ENCODE measurements at regions not wholly inside any gene's neighbourhood (a gene's known extent, or its start where the extent isn't known, plus 50 kb on each side); places are given as distances from the start of the nearest gene placed in this dataset.

- Histone ChIP-seq H3K36me3 (replicated peaks) (no peaks in the 10 kb centered on the region), H3K27me3 (replicated peaks) (no peaks in the 10 kb centered on the region), H3K4me3 (ENCODE audit: low read depth, low read length) (no peak overlapping the region), H3K27ac (no peak overlapping the region)
- in situ Hi-C loops (cut with HindIII; ENCODE audit: low pct_ligation_motif_present, low sequenced_read_pairs) = no loop called here
- DNase-seq = no peak
- no peak for TF ChIP-seq CTCF (IDR thresholded peaks at IDR 0.05; ENCODE audit: low read depth, low read length, missing control alignments)
Observed at GRCh38 chr20:61192337-61192950, 59.6 kb upstream of the CDH4 start.

GRCh38 chr20:61193164-61193563 is 58.9 kb upstream of the CDH4 start:
- Histone ChIP-seq H3K4me3 (ENCODE audit: low read depth, low read length) (no peak overlapping the region), H3K27ac (no peak overlapping the region), H3K36me3 (replicated peaks) (no peaks in the 10 kb centered on the region), H3K27me3 (replicated peaks) (no peaks in the 10 kb centered on the region)
- in situ Hi-C loops (cut with HindIII; ENCODE audit: low pct_ligation_motif_present, low sequenced_read_pairs) = no loop called here
- no peak for DNase-seq
- TF ChIP-seq CTCF (IDR thresholded peaks at IDR 0.05; ENCODE audit: low read depth, low read length, missing control alignments) = no peak
